ENCODE measurements at regions not wholly inside any gene's neighbourhood (a gene's known extent, or its start where the extent isn't known, plus 50 kb on each side); places are given as distances from the start of the nearest gene placed in this dataset.
"Not testable (repeated sequence)": the region's sequence is repeated elsewhere in the genome, so short reads cannot be mapped to it uniquely, and the experiment has no call there.

DNA sequence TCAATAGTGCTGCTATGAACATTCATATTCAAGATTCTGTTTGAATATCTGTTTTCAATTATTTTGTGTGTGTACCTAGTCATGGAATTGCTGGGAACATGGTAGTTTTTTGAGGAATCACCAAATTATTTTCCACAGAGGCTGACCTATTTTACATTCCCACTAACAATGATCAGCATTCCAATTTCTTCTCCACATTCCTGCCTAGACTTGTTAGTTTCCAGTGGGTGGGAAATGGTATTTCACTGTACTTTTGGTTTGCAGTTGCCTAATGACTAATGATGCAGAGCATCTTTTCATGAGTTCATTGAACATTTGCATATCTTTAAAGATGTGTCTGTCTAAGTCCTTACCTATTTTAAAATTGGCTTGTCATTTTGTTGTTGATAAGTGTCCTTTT is 1182.6 kb upstream of the B3GALT2 start:
- no peak for DNase-seq (ENCODE audit: low read depth in 1 of 2, low spot score in 1 of 2)

DNA sequence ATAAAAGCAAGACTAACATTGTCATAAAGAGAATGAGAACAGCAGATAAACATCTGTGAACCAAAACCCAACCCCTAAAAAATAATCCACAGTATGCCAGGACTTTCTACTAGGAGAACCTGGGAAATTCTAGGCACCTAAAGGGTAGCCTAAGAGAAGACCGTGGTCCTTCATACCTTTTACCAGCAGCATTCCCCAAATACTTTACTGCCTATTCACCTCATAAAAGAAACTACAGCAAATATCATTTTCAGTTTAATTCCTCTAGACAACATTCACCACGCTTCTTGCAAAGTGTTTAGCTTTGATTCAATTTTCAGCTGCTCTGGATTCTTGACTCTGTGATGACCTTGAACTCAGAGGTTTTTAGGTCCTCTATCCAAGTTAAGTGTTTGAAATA is 1180.7 kb upstream of the B3GALT2 start:
- no peak for DNase-seq (ENCODE audit: low read depth in 1 of 2, low spot score in 1 of 2)

DNA sequence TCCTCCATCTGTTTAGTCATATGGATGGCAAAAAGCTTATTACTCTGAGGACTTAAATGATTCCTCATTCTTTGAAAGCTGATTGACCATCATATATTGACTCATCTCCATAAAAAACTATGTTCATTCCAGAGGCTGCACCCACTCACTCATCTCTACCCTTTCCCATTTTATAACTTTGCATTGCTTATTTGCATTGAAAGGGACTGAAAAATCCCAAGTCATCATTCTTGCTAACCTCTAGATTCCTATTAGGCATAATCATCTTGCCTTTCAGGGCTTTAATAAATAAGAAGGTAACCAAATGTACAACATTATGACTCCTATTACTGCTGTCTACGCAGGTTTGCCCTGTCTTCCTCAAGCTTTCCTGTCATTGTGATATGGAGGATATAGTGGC is 1180.3 kb upstream of the B3GALT2 start:
- no peak for DNase-seq (ENCODE audit: low read depth in 1 of 2, low spot score in 1 of 2)

DNA sequence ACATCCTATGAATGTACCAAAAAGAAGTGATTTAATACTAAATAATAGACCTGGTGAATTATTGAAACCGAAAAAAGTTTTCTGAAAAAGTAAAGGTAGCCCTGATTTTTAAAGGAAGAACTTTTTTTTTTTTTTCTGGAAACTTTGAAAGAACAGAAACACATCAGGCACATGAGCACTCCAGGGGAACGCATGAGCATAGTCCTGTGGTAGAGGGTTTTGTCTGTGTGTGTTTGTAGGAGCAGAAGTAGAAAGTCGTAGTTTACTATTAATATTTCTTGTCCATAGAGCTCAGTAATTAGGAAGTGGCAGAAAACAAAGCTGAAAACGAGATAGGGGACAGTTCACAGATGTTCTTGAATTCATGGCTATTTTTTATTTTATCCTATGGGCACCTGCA is 1175.9 kb upstream of the B3GALT2 start:
- DNase-seq (ENCODE audit: low read depth in 1 of 2, low spot score in 1 of 2), result no peak

DNA sequence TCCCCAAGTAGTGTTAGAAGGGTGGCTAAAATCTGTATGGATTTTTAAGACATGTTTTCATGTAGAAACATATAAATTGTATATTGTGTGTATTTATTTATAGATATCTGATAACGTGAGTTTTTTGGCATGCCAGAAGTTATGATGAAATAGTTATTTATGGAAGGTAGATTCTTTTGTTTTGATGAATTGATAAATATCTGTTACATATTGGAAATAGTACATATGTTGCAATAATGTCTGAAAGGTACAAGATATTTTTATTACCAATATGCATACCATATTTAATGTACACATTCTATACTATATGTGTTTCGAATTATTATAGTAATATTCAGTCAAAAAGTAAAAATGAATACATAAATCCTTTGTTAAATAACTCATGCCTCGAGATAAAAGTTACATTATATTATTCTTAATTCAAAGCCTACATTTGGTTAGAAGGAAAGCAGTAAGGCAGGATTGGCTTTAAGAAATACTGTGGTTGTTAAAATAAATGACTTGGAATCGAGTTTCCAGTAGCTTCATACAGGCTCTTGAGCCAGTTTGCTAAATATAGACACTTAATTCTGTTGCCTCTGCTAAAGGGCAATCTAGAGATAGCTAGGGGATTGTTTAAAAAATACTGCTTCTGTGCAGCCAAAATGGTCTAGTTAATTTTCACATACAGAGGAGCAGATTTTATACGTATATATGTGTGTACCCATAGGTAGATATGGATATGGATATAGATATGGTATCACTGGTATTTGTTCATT is 1175.1 kb upstream of the B3GALT2 start:
- no peak for DNase-seq (ENCODE audit: low read depth in 1 of 2, low spot score in 1 of 2)

DNA sequence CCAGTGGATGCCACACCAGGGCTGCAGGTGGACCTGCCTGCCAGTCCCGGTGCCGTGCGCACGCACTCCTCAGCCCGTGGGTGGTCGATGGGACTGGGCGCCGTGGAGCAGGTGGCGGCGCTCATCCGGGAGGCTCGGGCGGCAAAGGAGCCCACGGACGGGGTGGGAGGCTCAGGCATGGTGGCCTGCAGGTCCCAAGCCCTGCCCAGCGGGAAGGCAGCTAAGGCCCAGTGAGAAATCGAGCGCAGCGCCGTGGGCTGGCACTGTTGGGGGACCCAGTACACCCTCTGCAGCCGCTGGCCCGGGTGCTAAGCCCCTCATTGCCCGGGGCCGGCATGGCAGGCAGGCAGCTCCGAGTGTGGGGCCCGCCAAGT is 1171.8 kb upstream of the B3GALT2 start:
- no peak for DNase-seq (ENCODE audit: low read depth in 1 of 2, low spot score in 1 of 2)

DNA sequence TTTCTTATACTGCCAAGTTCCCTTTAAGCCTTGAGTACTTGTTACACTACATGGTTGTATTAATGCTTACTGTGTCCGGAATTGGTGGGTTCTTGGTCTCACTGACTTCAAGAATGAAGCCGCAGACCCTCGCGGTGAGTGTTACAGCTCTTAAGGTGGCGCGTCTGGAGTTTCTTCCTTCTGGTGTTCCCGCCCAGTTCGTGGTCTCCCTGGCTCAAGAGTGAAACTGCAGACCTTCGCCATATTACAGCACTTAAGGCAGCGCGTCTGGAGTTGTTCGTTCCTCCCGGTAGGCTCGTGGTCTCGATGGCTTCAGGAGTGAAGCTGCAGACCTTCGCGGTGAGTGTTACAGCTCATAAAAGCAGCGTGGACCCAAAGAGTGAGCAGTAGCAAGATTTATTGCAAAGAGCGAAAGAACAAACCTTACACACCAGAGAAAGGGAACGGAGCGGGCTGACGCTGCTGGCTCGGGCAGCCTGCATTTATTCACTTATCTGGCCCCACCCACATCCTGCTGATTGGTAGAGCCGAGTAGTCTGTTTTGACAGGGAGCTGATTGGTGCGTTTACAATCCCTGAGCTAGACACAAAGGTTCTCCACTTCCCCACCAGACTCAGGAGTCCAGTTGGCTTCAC is 1171.3 kb upstream of the B3GALT2 start:
- DNase-seq (ENCODE audit: low read depth in 1 of 2, low spot score in 1 of 2), result not testable (repeated sequence)

DNA sequence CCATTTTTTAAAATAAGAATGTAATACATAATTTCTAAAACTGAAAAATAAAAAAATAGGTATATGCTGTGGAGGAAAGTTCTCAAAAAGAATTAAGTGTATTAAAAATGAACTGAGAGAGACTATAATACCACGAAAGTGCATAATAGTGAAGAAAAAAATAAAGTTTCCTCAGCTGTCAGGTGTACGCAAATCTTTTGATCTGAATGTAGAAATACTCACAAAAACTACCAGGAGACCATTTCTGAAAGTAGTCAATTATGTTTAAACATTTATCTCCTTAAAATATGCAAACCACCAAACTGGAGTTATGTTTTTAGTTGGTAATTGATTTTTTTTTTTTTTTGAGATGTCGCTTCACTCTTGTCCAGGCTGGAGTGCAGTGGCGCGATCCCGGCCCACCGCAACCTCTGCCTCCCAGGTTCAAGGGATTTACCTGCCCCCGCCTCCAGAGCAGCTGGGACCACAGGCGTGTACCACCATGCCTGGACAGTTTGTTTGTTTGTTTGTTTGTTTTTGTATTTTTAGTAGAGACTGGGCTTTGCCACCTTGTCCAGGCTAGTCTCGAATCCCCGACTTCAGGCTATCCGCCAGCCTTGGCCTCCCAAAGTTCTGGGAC is 1169.2 kb upstream of the B3GALT2 start:
- no peak for DNase-seq (ENCODE audit: low read depth in 1 of 2, low spot score in 1 of 2)

DNA sequence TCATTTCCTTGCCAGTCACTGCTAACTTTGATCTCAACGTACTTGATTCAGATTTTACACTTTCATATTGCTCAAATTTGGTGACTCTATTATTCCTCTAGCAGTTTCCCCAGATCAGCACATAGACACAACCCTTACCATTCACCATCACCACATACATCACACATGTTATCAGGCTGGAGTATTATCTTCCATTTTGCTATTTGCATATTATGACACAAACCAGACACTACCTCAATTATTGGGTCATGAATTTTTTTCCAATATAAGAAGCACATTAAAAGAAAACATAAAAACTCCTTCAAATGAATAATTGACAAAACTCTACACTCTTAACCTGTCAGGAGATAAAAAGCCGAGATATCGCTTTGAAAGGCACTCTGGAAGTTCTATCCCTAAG is 1166.7 kb upstream of the B3GALT2 start:
- no peak for DNase-seq (ENCODE audit: low read depth in 1 of 2, low spot score in 1 of 2)

GRCh38 chr1:194347200-194347599 is 1160.8 kb upstream of the B3GALT2 start:
- no peak for DNase-seq (ENCODE audit: low read depth in 1 of 2, low spot score in 1 of 2)

- DNase-seq (ENCODE audit: low read depth in 1 of 2, low spot score in 1 of 2), result no peak
Observed at GRCh38 chr1:194342484-194343262, 1156.3 kb upstream of the B3GALT2 start.

DNA sequence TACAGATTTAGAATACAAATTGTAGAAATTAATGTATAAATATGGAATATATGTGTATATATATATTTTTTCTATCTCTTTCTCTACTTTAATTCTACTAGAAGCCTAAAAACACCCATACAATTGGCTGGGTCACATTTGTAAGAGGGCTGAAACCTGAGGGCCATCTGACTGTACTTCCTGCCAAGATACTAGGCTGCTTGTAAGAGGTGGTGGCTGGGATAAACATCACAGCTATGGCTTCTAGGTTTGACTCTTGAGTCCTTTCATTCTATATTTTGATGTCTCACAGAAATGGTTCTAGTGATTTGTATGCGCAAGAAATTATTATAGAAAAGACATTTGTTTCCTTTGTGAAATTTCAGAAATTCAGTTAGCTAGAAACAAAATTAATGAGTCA is 1155.2 kb upstream of the B3GALT2 start:
- DNase-seq (ENCODE audit: low read depth in 1 of 2, low spot score in 1 of 2), result no peak

GRCh38 chr1:194339471-194339870 is 1153.1 kb upstream of the B3GALT2 start:
- no peak for DNase-seq (ENCODE audit: low read depth in 1 of 2, low spot score in 1 of 2)

DNA sequence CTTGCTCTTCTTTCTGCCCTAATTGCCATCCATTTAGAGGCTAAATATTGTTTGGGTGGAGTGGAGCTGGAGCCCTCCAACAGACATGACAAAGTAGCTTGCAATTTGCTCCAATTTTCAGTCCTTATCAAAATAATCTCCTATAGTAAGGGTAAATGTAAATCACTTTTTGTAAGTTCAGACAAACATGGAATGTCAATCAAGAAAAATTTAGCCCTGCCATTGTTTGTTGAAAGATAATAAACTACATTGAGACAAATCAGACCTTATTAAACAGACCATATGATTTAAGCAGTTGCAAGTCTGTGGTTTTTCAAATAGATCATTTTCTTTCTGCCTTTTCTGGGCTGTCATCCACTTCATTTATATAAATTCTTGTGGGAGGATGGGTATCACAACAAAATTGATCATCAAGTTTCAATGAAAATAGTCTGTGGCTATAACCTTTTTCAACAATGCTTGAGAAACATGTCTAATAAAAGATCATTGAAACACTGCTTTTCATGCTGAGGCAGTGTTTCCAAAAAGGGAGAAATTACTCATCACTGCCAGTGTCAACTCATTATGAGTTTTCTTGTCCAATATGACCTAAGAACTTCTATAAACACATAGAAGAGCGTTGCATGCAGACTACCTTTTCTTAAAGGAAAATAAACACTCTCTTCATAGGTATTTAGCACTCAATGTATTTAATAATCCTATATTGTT is 1152.0 kb upstream of the B3GALT2 start:
- DNase-seq (ENCODE audit: low read depth in 1 of 2, low spot score in 1 of 2), result no peak

GRCh38 chr1:194333240-194333639 is 1146.8 kb upstream of the B3GALT2 start:
- DNase-seq (ENCODE audit: low read depth in 1 of 2, low spot score in 1 of 2), result no peak

GRCh38 chr1:194331758-194332157 is 1145.3 kb upstream of the B3GALT2 start:
- DNase-seq (ENCODE audit: low read depth in 1 of 2, low spot score in 1 of 2), result no peak

GRCh38 chr1:194322751-194323150 is 1136.3 kb upstream of the B3GALT2 start:
- DNase-seq (ENCODE audit: low read depth in 1 of 2, low spot score in 1 of 2), result no peak

DNA sequence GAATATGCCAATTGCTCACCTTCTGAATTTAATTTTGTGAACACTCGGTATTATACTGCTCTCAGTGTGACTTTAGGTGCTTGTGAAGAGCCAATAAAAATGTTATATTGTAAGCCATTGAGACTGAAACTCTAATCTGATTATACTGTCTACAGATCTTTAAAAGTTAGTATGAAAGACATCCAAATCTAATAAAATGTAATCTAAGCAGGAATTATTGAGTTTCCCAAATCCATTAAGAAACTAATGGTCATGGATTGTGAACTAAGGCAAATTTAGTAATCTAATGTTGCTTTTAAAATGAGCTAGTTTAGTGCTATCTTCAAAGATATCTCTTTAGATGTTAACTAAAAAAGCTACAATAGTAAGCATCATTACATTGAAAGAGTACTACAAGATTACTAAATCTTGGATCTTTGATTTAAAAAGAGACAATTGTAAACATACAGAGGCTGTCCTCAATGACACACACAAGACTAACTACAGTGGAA is 1132.4 kb upstream of the B3GALT2 start:
- DNase-seq (ENCODE audit: low read depth in 1 of 2, low spot score in 1 of 2), result no peak

DNA sequence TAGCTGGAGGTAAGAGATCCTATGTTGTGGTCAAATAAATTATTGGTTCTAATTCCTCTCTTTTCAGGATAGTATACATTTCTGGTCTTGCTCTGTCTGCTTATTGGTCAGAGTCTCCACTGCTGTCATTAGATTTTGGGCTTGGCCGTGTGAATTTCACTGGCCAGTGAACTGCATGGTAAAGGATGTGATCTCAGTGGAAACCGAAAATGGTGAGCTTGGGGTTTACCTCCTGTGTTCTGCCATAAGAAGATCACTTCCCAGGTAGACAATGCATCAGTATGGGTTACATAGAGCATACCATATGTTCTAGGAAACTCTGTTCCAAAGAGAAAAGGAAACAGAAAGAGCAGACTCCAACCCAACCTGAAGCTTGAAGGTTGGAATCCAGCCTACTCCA is 1123.3 kb upstream of the B3GALT2 start:
- no peak for DNase-seq (ENCODE audit: low read depth in 1 of 2, low spot score in 1 of 2)

GRCh38 chr1:194309269-194309668 is 1122.9 kb upstream of the B3GALT2 start:
- DNase-seq (ENCODE audit: low read depth in 1 of 2, low spot score in 1 of 2), result no peak

GRCh38 chr1:194300776-194301175 is 1114.4 kb upstream of the B3GALT2 start:
- no peak for DNase-seq (ENCODE audit: low read depth in 1 of 2, low spot score in 1 of 2)
